Endothelial cell of umbilical vein (primary cell): ENCODE measurements at regions not wholly inside any gene's neighbourhood (a gene's known extent, or its start where the extent isn't known, plus 50 kb on each side); places are given as distances from the start of the nearest gene placed in this dataset.

ENCODE experiments used
- BruUV-seq: library from RNA; stranded (reverse); fragments of 400-500 nt; replicated peaks from 2 replicates; lab custom pipeline; 2021; lab: Mats Ljungman, UMichigan
- CTCF ChIA-PET: fragments of 300-600, 350-600 bp; sonication (Branson Sonifier 250); formaldehyde crosslinking; loops from one replicate; lab custom pipeline; 2021; ENCODE audit warnings: antibody characterized with exemption, inconsistent platforms; lab: Charles Lee
- POLR2A ChIA-PET: fragments of 300-600, 350-600 bp; sonication (Branson Sonifier 250); formaldehyde crosslinking; loops from one replicate; lab custom pipeline; 2021; ENCODE audit warnings: antibody characterized with exemption, inconsistent platforms; lab: Charles Lee
- DNase-seq: peaks from one replicate; pipeline ENCODE4 v3.0.0-alpha.2; 2011; ENCODE audit warnings: low read depth, low spot score
- FAIRE-seq: peaks from 2 replicates; lab custom pipeline; 2011; peaks lifted over from hg19 to GRCh38; lab: Jason Lieb, UNC
- H2AFZ ChIP-seq: 2 replicates; pipeline ENCODE4 v1.6.0; 2012; ENCODE audit warnings: low read depth, low read length, control low read depth, inconsistent platforms
- H3K27ac ChIP-seq: 2 replicates; pipeline ENCODE4 v1.5.1; 2011; ENCODE audit warnings: low read depth, mild to moderate bottlenecking, control low read depth, low read length, moderate library complexity; ENCODE audit not compliant: insufficient read depth
- H3K27me3 ChIP-seq, 2 experiments: 2 replicates each; pipeline versions ENCODE4 v1.6.0 to v1.6.1; 2011; ENCODE audit warnings: low read length in 2 of 2, mixed read lengths in 1 of 2; ENCODE audit not compliant: control insufficient read depth in 2 of 2, insufficient read depth in 2 of 2
- H3K36me3 ChIP-seq, 2 experiments: 2 replicates in 1 of 2; 3 replicates in 1 of 2; pipeline ENCODE4 v1.5.1; 2011; ENCODE audit warnings: low read length in 2 of 2, mild to moderate bottlenecking in 1 of 2, moderate library complexity in 1 of 2; ENCODE audit not compliant: control insufficient read depth in 2 of 2, insufficient read depth in 2 of 2; ENCODE audit errors: extremely low read depth in 1 of 2
- H3K4me1 ChIP-seq: 3 replicates; pipeline ENCODE4 v1.5.1; 2011; ENCODE audit warnings: mild to moderate bottlenecking, low read length; ENCODE audit not compliant: control insufficient read depth, insufficient read depth; ENCODE audit errors: extremely low read depth
- H3K4me2 ChIP-seq: 2 replicates; pipeline ENCODE4 v1.6.1; 2011; ENCODE audit warnings: low read length, control low read depth, mixed read lengths; ENCODE audit not compliant: insufficient read depth
- H3K4me3 ChIP-seq, 3 experiments: fragments of 200-600 bp in 1 of 3; sonication (generic), shearing (Covaris generic) in 1 of 3; replicated peaks in 1 of 3; 2 replicates each; pipeline ENCODE4 v1.5.1; 2011 to 2016; ENCODE audit warnings: control low read depth in 3 of 3, low read length in 3 of 3, mild to moderate bottlenecking in 2 of 3, inconsistent platforms in 1 of 3, low read depth in 1 of 3, moderate library complexity in 1 of 3; ENCODE audit not compliant: insufficient read depth in 1 of 3
- H3K79me2 ChIP-seq: 2 replicates; pipeline ENCODE4 v1.6.0; 2012; ENCODE audit warnings: low read length, inconsistent platforms; ENCODE audit not compliant: control insufficient read depth, insufficient read depth
- H3K9ac ChIP-seq: replicated peaks from 2 replicates; pipeline ENCODE3; 2011; ENCODE audit warnings: low read length, control low read depth; ENCODE audit not compliant: insufficient read depth; ENCODE audit errors: extremely low read depth
- H3K9me1 ChIP-seq: replicated peaks from 3 replicates; pipeline ENCODE4 v1.6.0; 2011; ENCODE audit warnings: mild to moderate bottlenecking, low read length; ENCODE audit not compliant: control insufficient read depth, insufficient read depth; ENCODE audit errors: extremely low read depth
- H3K9me3 ChIP-seq: replicated peaks from 2 replicates; pipeline ENCODE4 v1.5.1; 2012; ENCODE audit warnings: low read length, inconsistent platforms; ENCODE audit not compliant: control insufficient read depth, insufficient read depth
- H4K20me1 ChIP-seq: replicated peaks from 2 replicates; pipeline ENCODE3; 2011; ENCODE audit warnings: mild to moderate bottlenecking, low read length; ENCODE audit not compliant: control insufficient read depth, insufficient read depth; ENCODE audit errors: extremely low read depth
- CTCF ChIP-seq, 2 donors: IDR thresholded peaks; 1 replicate in 1 of 2; 2 replicates in 1 of 2; pipeline ENCODE4 v1.5.1; 2011; ENCODE audit warnings: low read length in 2 of 2, mild to moderate bottlenecking in 2 of 2, moderate library complexity in 2 of 2, control low read depth in 1 of 2, inconsistent platforms in 1 of 2, low read depth in 1 of 2; ENCODE audit not compliant: insufficient read depth in 1 of 2; ENCODE audit errors: extremely low read depth in 1 of 2
- EZH2 ChIP-seq: IDR thresholded peaks from 2 replicates; pipeline ENCODE4 v1.6.1; 2012; ENCODE audit warnings: borderline replicate concordance, low read depth, mild to moderate bottlenecking, moderate library complexity, low read length, inconsistent platforms; ENCODE audit not compliant: severe bottlenecking
- FOS ChIP-seq: IDR thresholded peaks from 2 replicates; pipeline ENCODE4 v1.6.1; 2011; ENCODE audit warnings: mild to moderate bottlenecking, low read length, moderate library complexity, borderline replicate concordance; ENCODE audit not compliant: insufficient read depth
- GATA2 ChIP-seq: IDR thresholded peaks from 2 replicates; pipeline ENCODE4 v1.7.0; 2011; ENCODE audit warnings: low read depth, mild to moderate bottlenecking, moderate library complexity, mixed read lengths, low read length; ENCODE audit not compliant: insufficient read length, insufficient read depth
- JUN ChIP-seq: IDR thresholded peaks from 2 replicates; pipeline ENCODE4 v1.6.1; 2011; ENCODE audit warnings: borderline replicate concordance, low read depth; ENCODE audit not compliant: insufficient read length, insufficient read depth
- MYC ChIP-seq: IDR thresholded peaks from one replicate; pipeline ENCODE4 v1.6.1; 2011; ENCODE audit warnings: mild to moderate bottlenecking, low read depth, low read length
- POLR2A ChIP-seq: IDR thresholded peaks from 2 replicates; pipeline ENCODE4 v1.6.1; 2012; ENCODE audit warnings: low read depth, mild to moderate bottlenecking, control low read depth, low read length
- POLR2AphosphoS5 ChIP-seq: IDR thresholded peaks from 2 replicates; pipeline ENCODE4 v1.6.1; 2012; ENCODE audit warnings: low read depth, mild to moderate bottlenecking, control low read depth, low read length, moderate library complexity; ENCODE audit not compliant: insufficient read depth
- dilution Hi-C: fragments of 300-500 bp; cut with MboI; formaldehyde crosslinking; loops from one replicate; pipeline ENCODE4 v1.15.0; 2019; ENCODE audit warnings: low sequenced_read_pairs; ENCODE audit not compliant: extremely low pct_ligation_motif_present
- intact Hi-C: fragments of 100-400 bp; cut with micrococcal nuclease; formaldehyde crosslinking; loops from one replicate; pipeline ENCODE4 v1.10.0; 2022

- TF ChIP-seq POLR2A = no peak
- no peak for TF ChIP-seq GATA2
- no peak for TF ChIP-seq EZH2
- TF ChIP-seq MYC = no peak
- no peak for TF ChIP-seq CTCF (IDR thresholded peaks at IDR 0.05; ENCODE audit: extremely low read depth in 1 of 2, insufficient read depth in 1 of 2, low read depth in 1 of 2, low read length in 2 of 2)
- TF ChIP-seq JUN = no peak
- TF ChIP-seq FOS = no peak
- no peak for TF ChIP-seq POLR2AphosphoS5
- peaks cover 4 to 6% of the 10 kb centered on the region in 2 experiments for H3K27me3 ChIP-seq
- no peak overlapping the region for H2AFZ ChIP-seq
- POLR2A ChIA-PET = no interaction called here
- no peaks in the 10 kb centered on the region for H3K9me3 ChIP-seq
- H3K36me3 ChIP-seq = no peaks in the 10 kb centered on the region
- no peak for DNase-seq
- no peak overlapping the region for H3K9ac ChIP-seq
- no peaks in the 10 kb centered on the region for H4K20me1 ChIP-seq
- no peak overlapping the region for H3K4me3 ChIP-seq
- no peaks in the 10 kb centered on the region for H3K79me2 ChIP-seq
- dilution Hi-C loops (no loop called here), intact Hi-C loops (no loop called here)
- CTCF ChIA-PET = no interaction called here
- no peak overlapping the region for H3K4me2 ChIP-seq
- no peak for FAIRE-seq
- no TSS peak for BruUV-seq
- no peaks in the 10 kb centered on the region for H3K4me1 ChIP-seq
- no peak overlapping the region for H3K27ac ChIP-seq
- H3K9me1 ChIP-seq = no peaks in the 10 kb centered on the region
These were observed 135.7 kb downstream of the EVA1A start for GRCh38 chr2:75424936-75425619.
